ENCODE measurements at regions not wholly inside any gene's neighbourhood (a gene's known extent, or its start where the extent isn't known, plus 50 kb on each side); places are given as distances from the start of the nearest gene placed in this dataset.

DNA sequence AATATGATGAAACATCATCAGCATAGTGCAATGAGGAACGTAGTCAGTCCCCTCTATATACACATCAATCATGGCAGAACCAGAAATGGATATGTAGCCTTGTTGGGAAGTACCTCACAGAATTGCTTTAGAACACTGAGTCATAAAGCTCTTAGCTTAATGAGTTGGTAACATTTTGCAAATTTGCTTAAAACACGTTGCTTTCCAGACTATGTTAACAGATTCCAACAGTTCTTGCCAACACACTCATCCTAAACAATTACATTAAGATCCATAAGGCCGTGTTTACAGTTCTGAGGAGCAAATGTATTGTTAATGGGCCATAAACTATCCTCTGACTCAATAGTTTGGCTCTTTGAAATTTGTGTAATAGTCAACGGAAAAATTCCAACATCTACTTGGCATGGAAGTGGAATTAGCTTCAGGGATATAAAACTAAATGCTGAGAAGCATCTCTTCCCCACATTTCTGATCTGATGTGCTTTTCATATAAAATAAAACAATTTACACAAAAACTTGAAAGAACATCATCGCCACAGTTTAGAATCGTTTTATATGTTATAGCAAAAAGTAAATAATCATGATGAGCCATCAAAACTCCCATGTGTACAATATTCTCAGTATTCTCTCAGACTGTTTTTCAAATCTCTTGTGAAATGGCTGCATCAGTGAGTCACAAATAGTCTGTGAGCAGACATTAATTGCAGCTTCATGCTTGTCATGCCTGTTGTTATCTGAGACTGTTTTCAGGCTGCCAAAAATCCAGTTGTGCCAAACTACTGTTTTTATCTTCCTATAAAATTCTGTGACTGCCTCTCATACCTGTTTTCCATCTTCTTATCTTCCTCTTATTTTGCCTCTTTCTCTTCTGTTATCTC, 291.9 kb downstream of the COX7C start (continued):
- TF ChIP-seq HOXA7 (CRISPR knock-in tag; IDR thresholded peaks at IDR 0.05) = no peak
- TF ChIP-seq, protein P1, sequence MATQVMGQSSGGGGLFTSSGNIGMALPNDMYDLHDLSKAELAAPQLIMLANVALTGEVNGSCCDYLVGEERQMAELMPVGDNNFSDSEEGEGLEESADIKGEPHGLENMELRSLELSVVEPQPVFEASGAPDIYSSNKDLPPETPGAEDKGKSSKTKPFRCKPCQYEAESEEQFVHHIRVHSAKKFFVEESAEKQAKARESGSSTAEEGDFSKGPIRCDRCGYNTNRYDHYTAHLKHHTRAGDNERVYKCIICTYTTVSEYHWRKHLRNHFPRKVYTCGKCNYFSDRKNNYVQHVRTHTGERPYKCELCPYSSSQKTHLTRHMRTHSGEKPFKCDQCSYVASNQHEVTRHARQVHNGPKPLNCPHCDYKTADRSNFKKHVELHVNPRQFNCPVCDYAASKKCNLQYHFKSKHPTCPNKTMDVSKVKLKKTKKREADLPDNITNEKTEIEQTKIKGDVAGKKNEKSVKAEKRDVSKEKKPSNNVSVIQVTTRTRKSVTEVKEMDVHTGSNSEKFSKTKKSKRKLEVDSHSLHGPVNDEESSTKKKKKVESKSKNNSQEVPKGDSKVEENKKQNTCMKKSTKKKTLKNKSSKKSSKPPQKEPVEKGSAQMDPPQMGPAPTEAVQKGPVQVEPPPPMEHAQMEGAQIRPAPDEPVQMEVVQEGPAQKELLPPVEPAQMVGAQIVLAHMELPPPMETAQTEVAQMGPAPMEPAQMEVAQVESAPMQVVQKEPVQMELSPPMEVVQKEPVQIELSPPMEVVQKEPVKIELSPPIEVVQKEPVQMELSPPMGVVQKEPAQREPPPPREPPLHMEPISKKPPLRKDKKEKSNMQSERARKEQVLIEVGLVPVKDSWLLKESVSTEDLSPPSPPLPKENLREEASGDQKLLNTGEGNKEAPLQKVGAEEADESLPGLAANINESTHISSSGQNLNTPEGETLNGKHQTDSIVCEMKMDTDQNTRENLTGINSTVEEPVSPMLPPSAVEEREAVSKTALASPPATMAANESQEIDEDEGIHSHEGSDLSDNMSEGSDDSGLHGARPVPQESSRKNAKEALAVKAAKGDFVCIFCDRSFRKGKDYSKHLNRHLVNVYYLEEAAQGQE (IDR thresholded peaks at IDR 0.05) = no peak
- no peak for TF ChIP-seq HDAC2 (IDR thresholded peaks at IDR 0.05)

DNA sequence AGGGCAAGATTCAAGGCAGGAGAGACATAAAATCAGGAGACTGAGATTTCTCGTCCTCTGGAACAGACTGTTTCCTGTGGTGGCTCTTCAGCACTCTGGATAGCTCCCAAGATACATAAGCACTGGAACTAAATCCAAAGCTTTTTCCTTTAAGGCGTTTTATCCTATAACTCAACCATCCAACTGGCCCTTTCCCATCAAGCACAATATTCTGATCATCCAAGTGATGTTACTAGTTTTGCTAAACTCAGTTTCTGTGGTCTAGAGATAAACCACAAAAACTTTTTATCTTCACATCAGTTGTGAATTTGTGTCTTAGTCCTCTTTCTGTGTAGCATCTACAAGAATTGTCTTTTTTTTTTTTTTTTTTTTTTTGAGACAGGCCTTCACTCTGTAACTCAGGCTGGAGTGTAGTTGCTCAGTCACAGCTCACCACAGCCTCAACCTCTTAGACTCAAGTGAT, 299.4 kb downstream of the COX7C start:
- no peak overlapping the region for H3K4me3 ChIP-seq

DNA sequence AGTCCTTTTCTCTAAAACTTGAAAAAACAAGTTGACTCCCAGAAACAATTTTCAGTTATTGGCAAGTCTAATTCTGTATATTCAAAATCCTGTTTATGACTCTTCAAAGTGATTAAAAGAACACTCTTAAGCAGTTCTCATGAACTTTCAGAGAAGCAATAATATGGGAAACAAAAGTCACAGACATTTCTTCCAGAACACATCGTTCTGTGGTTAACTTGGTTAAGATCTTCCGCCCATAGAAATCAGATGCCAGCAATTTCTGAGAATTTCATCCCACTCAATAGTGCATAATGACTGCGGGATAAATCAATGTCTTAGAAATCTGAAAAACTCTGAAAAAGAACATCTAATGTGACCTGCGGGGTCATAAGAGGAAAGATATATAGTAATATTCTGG, 300.5 kb downstream of the COX7C start:
- 42% methylated on average over 4 of the region's 4 CpGs for WGBS (ENCODE audit: missing lambda C conversion rate)
- Histone ChIP-seq H3K27ac (no peak overlapping the region), H3K4me3 (no peak overlapping the region), H3K4me2 (no peak overlapping the region), H3K9me3 (no peaks in the 10 kb centered on the region), H3K4me1 (no peaks in the 10 kb centered on the region)
- ChIA-PET POLR2A (no interaction called here), CTCF (no interaction called here)
- no peak for TF ChIP-seq JUNB (IDR thresholded peaks at IDR 0.05)
- no peak for TF ChIP-seq TP53 (CRISPR knock-in tag; IDR thresholded peaks at IDR 0.05)
- no peak for TF ChIP-seq PHF8 (IDR thresholded peaks at IDR 0.05; ENCODE audit: borderline replicate concordance, low read depth)
- no peak for TF ChIP-seq FOSL2 (IDR thresholded peaks at IDR 0.05)
- no peak for TF ChIP-seq FOSL2 (CRISPR knock-in tag; IDR thresholded peaks at IDR 0.05)
- TF ChIP-seq, protein P1 (IDR thresholded peaks at IDR 0.05) = no peak
- no peak for DNase-seq (ENCODE audit: low read depth in 1 of 2, low spot score in 1 of 2)
- FAIRE-seq = no peak
- ATAC-seq = no peak

More for the DNA sequence above, 299.4 kb downstream of the COX7C start:
- Histone ChIP-seq H3K9me3 (no peaks in the 10 kb centered on the region), H3K4me1 (no peaks in the 10 kb centered on the region), H3K4me2 (no peak overlapping the region), H3K27ac (no peak overlapping the region)
- 8% methylated on average over 2 of the region's 2 CpGs for WGBS (ENCODE audit: missing lambda C conversion rate)
- ChIA-PET POLR2A (interaction anchor here (0.6 kb wide), 1 partner anchor 37 kb away, joined by 3 read pairs; no protein-coding TSS in a partner anchor), CTCF (interaction anchor here (0.6 kb wide), 1 partner anchor 37 kb away, joined by 3 read pairs; no protein-coding TSS in a partner anchor)
- no peak for FAIRE-seq
- peak in 1 of 2 experiments; percentile 4 for DNase-seq (ENCODE audit: low read depth in 1 of 2, low spot score in 1 of 2)
- ATAC-seq = no peak
- TF ChIP-seq EHMT2 (IDR thresholded peaks at IDR 0.05; ENCODE audit: low read depth) (peak; percentile 86), HEYL (CRISPR knock-in tag; IDR thresholded peaks at IDR 0.05) (no peak)
- TF ChIP-seq, protein P1 (IDR thresholded peaks at IDR 0.05) = peak; percentile 92
